AG04449 (cell line): ENCODE measurements at regions not wholly inside any gene's neighbourhood (a gene's known extent, or its start where the extent isn't known, plus 50 kb on each side); places are given as distances from the start of the nearest gene placed in this dataset.

Experiments used
- CTCF ChIA-PET: fragments of 350-600 bp; formaldehyde crosslinking; extraction: SDS; loops from one replicate; lab custom pipeline; 2021; ENCODE audit warnings: antibody characterized with exemption; lab: Yijun Ruan, JAX
- POLR2A ChIA-PET: fragments of 400-600, 350-600 bp; formaldehyde crosslinking; extraction: SDS; loops from one replicate; lab custom pipeline; 2020; ENCODE audit warnings: antibody characterized with exemption, inconsistent platforms; lab: Yijun Ruan, JAX
- DNase-seq: peaks from one replicate; pipeline ENCODE4 v3.0.0-alpha.2; 2010; ENCODE audit warnings: low read depth, low spot score
- H3K4me3 ChIP-seq: 2 replicates; pipeline ENCODE4 v1.5.1; 2011; ENCODE audit warnings: low read depth, mild to moderate bottlenecking, control low read depth, low read length
- CTCF ChIP-seq: IDR thresholded peaks from one replicate; pipeline ENCODE4 v1.5.1; 2011; ENCODE audit warnings: mild to moderate bottlenecking, moderate library complexity, low read length, control low read depth, inconsistent platforms; ENCODE audit not compliant: insufficient read depth; ENCODE audit errors: missing control alignments

- no peak overlapping the region for H3K4me3 ChIP-seq
- ChIA-PET CTCF (no interaction called here), POLR2A (no interaction called here)
- no peak for TF ChIP-seq CTCF
- DNase-seq: no peak
Measured at GRCh38 chrX:118179718-118180117, 63.1 kb upstream of the KLHL13 start.

DNA sequence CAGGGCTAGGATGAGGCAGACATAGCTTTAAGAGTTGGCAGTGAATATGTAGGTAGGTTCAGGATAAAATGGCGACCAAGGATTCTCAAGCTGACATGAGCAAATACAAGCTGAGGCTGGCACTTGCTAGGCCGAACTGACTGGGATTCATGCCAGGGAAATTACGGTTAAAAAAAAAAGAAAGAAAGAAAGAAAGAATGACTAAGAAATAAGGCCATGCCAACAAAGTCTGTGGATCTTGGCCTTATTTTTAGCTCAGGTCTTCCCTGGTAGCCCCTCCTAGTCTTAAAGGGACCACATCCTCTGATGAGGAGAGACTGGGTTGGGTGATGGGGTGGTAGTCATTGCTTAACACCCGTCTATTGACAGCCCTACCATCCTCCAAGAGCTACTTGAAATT is 64.4 kb upstream of the KLHL13 start:
- H3K4me3 ChIP-seq: no peak overlapping the region
- no peak for DNase-seq
- POLR2A ChIA-PET: no interaction called here
- TF ChIP-seq CTCF: no peak
- CTCF ChIA-PET: no interaction called here

DNA sequence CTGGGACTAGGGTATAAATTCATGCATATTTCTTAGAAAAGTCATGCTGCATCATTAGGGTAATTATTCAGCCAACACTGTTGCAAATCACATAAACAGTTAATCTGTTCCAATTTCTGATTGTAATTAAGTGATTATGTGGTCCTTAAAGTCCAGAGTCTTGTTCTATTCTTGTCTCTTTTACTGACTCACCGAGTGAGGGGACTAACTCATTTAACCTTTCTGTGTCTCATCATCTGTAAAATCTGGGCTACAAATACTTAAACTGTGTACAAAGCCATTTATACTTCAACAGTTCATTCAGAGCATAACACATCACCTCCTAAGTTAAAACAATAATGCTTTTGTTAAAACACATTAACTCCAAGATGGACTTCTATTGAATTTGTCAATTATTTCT is 65.4 kb upstream of the KLHL13 start:
- ChIA-PET CTCF (no interaction called here), POLR2A (no interaction called here)
- no peak for TF ChIP-seq CTCF
- no peak overlapping the region for H3K4me3 ChIP-seq
- no peak for DNase-seq

GRCh38 chrX:118182681-118183080 is 66.1 kb upstream of the KLHL13 start:
- ChIA-PET POLR2A (no interaction called here), CTCF (no interaction called here)
- TF ChIP-seq CTCF: no peak

GRCh38 chrX:118183606-118184005 is 67.0 kb upstream of the KLHL13 start:
- no peak for TF ChIP-seq CTCF
- DNase-seq: no peak
- ChIA-PET POLR2A (no interaction called here), CTCF (no interaction called here)
- H3K4me3 ChIP-seq: no peak overlapping the region

More at GRCh38 chrX:118182681-118183080, 66.1 kb upstream of the KLHL13 start:
- no peak overlapping the region for H3K4me3 ChIP-seq
- no peak for DNase-seq

GRCh38 chrX:118187100-118187499 is 70.5 kb upstream of the KLHL13 start:
- H3K4me3 ChIP-seq: no peak overlapping the region
- TF ChIP-seq CTCF: no peak
- no peak for DNase-seq
- CTCF ChIA-PET: no interaction called here
- POLR2A ChIA-PET: no interaction called here
